ENCODE measurements at regions not wholly inside any gene's neighbourhood (a gene's known extent, or its start where the extent isn't known, plus 50 kb on each side); places are given as distances from the start of the nearest gene placed in this dataset.

GRCh38 chr9:18106006-18106560 is 367.9 kb upstream of the ADAMTSL1 start:
- Histone ChIP-seq H3K36me3 (ENCODE audit: control insufficient read depth, low read length) (no peaks in the 10 kb centered on the region), H3K9me3 (ENCODE audit: control insufficient read depth, insufficient read depth, low read length) (no peaks in the 10 kb centered on the region), H3K9me2 (replicated peaks; ENCODE audit: control insufficient read depth, low read length) (no peaks in the 10 kb centered on the region), H4K20me1 (ENCODE audit: control insufficient read depth, insufficient read depth, low read depth, low read length) (no peaks in the 10 kb centered on the region), H3K27me3 (ENCODE audit: control insufficient read depth, low read length) (no peaks in the 10 kb centered on the region), H3K4me1 (ENCODE audit: control insufficient read depth, low read length) (no peaks in the 10 kb centered on the region), H3K27ac (ENCODE audit: low read depth, low read length) (no peak overlapping the region), H3F3A (ENCODE audit: control insufficient read depth, insufficient read depth) (no peaks in the 10 kb centered on the region), H3K79me2 (ENCODE audit: control insufficient read depth, low read length) (no peaks in the 10 kb centered on the region), H3K4me2 (ENCODE audit: low read length) (no peak overlapping the region), H3K4me3 (ENCODE audit: low read length) (no peak overlapping the region)
- TF ChIP-seq EZH2phosphoT487 (IDR thresholded peaks at IDR 0.05; ENCODE audit: borderline replicate concordance, low read length) (no peak), CTCF (IDR thresholded peaks at IDR 0.05; ENCODE audit: low read depth, low read length, poor library complexity, severe bottlenecking) (no peak)

- H3K27me3 ChIP-seq (ENCODE audit: control insufficient read depth, low read length), result no peaks in the 10 kb centered on the region
- H3F3A ChIP-seq (ENCODE audit: control insufficient read depth, insufficient read depth), result no peaks in the 10 kb centered on the region
- no peaks in the 10 kb centered on the region for H3K4me1 ChIP-seq (ENCODE audit: control insufficient read depth, low read length)
- no peak overlapping the region for H3K27ac ChIP-seq (ENCODE audit: low read depth, low read length)
- H3K4me3 ChIP-seq (ENCODE audit: low read length), result no peak overlapping the region
- H3K9me2 ChIP-seq (replicated peaks; ENCODE audit: control insufficient read depth, low read length), result no peaks in the 10 kb centered on the region
- H3K9me3 ChIP-seq (ENCODE audit: control insufficient read depth, insufficient read depth, low read length), result no peaks in the 10 kb centered on the region
- no peaks in the 10 kb centered on the region for H3K36me3 ChIP-seq (ENCODE audit: control insufficient read depth, low read length)
- H3K79me2 ChIP-seq (ENCODE audit: control insufficient read depth, low read length), result no peaks in the 10 kb centered on the region
- no peak for TF ChIP-seq CTCF (IDR thresholded peaks at IDR 0.05; ENCODE audit: low read depth, low read length, poor library complexity, severe bottlenecking)
- H3K4me2 ChIP-seq (ENCODE audit: low read length), result no peak overlapping the region
- H4K20me1 ChIP-seq (ENCODE audit: control insufficient read depth, insufficient read depth, low read depth, low read length), result no peaks in the 10 kb centered on the region
Observed at GRCh38 chr9:18109675-18110074, 364.3 kb upstream of the ADAMTSL1 start.

GRCh38 chr9:18111146-18111545 is 362.8 kb upstream of the ADAMTSL1 start:
- Histone ChIP-seq H3K36me3 (ENCODE audit: control insufficient read depth, low read length) (no peaks in the 10 kb centered on the region), H3K4me1 (ENCODE audit: control insufficient read depth, low read length) (no peaks in the 10 kb centered on the region), H3F3A (ENCODE audit: control insufficient read depth, insufficient read depth) (no peaks in the 10 kb centered on the region), H3K27me3 (ENCODE audit: control insufficient read depth, low read length) (no peaks in the 10 kb centered on the region), H3K4me2 (ENCODE audit: low read length) (no peak overlapping the region), H3K79me2 (ENCODE audit: control insufficient read depth, low read length) (no peaks in the 10 kb centered on the region), H3K4me3 (ENCODE audit: low read length) (no peak overlapping the region), H3K9me3 (ENCODE audit: control insufficient read depth, insufficient read depth, low read length) (no peaks in the 10 kb centered on the region), H3K9me2 (replicated peaks; ENCODE audit: control insufficient read depth, low read length) (no peaks in the 10 kb centered on the region), H3K27ac (ENCODE audit: low read depth, low read length) (no peak overlapping the region), H4K20me1 (ENCODE audit: control insufficient read depth, insufficient read depth, low read depth, low read length) (no peaks in the 10 kb centered on the region)
- TF ChIP-seq CTCF (IDR thresholded peaks at IDR 0.05; ENCODE audit: low read depth, low read length, poor library complexity, severe bottlenecking) (no peak), EZH2phosphoT487 (IDR thresholded peaks at IDR 0.05; ENCODE audit: borderline replicate concordance, low read length) (no peak)

Measured in DOHH2 (cell line).